AG20443 (cell line): ENCODE measurements at regions not wholly inside any gene's neighbourhood (a gene's known extent, or its start where the extent isn't known, plus 50 kb on each side); places are given as distances from the start of the nearest gene placed in this dataset.

Source experiments
- DNase-seq: peaks from one replicate; pipeline ENCODE4 v3.0.0; 2012; ENCODE audit warnings: low spot score, mixed read lengths

GRCh38 chr4:1495416-1496115, 89.3 kb upstream of the NKX1-1 start:
- DNase-seq = no peak

- no peak for DNase-seq
Measured at GRCh38 chr4:1494416-1495315, 88.4 kb upstream of the NKX1-1 start.

- no peak for DNase-seq
Measured at GRCh38 chr4:1493540-1494287, 87.5 kb upstream of the NKX1-1 start.

GRCh38 chr4:1492651-1493539, 86.7 kb upstream of the NKX1-1 start:
- DNase-seq = no peak

- DNase-seq = no peak
Measured at GRCh38 chr4:1492142-1492457, 85.9 kb upstream of the NKX1-1 start.

- no peak for DNase-seq
Measured at GRCh38 chr4:1491328-1492141, 85.3 kb upstream of the NKX1-1 start.

GRCh38 chr4:1490654-1491327, 84.5 kb upstream of the NKX1-1 start:
- no peak for DNase-seq

GRCh38 chr4:1490011-1490653, 83.9 kb upstream of the NKX1-1 start:
- no peak for DNase-seq

GRCh38 chr4:1489639-1489995, 83.4 kb upstream of the NKX1-1 start:
- no peak for DNase-seq

- DNase-seq = no peak
Measured at GRCh38 chr4:1488831-1489638, 82.8 kb upstream of the NKX1-1 start.

- no peak for DNase-seq
Measured at GRCh38 chr4:1488357-1488756, 82.1 kb upstream of the NKX1-1 start.

GRCh38 chr4:1487761-1488160, 81.5 kb upstream of the NKX1-1 start:
- no peak for DNase-seq

GRCh38 chr4:1487106-1487505, 80.9 kb upstream of the NKX1-1 start:
- no peak for DNase-seq

GRCh38 chr4:1485280-1485679, 79.0 kb upstream of the NKX1-1 start:
- no peak for DNase-seq

- DNase-seq = no peak
Measured at GRCh38 chr4:1480720-1481119, 74.5 kb upstream of the NKX1-1 start.

- no peak for DNase-seq
Measured at GRCh38 chr4:1479454-1479853, 73.2 kb upstream of the NKX1-1 start.

- DNase-seq = no peak
Measured at GRCh38 chr4:1478766-1479355, 72.6 kb upstream of the NKX1-1 start.

GRCh38 chr4:1477045-1477840, 71.0 kb upstream of the NKX1-1 start:
- peak; percentile 5 for DNase-seq
